ENCODE measurements at regions not wholly inside any gene's neighbourhood (a gene's known extent, or its start where the extent isn't known, plus 50 kb on each side); places are given as distances from the start of the nearest gene placed in this dataset.

- WGBS, 2 donors: 75 to 76% methylated on average over 6 of the region's 6 CpGs
- DNase-seq: no peak
- no peak for TF ChIP-seq CTCF (IDR thresholded peaks at IDR 0.05)
- TF ChIP-seq POLR2A (IDR thresholded peaks at IDR 0.05): no peak
- H3K4me1 ChIP-seq: no peaks in the 10 kb centered on the region
- H3K27me3 ChIP-seq: no peaks in the 10 kb centered on the region
- H3K36me3 ChIP-seq (ENCODE audit: low read depth, missing control alignments): no peaks in the 10 kb centered on the region
- H3K9me3 ChIP-seq: no peaks in the 10 kb centered on the region
- H3K27ac ChIP-seq: no peak overlapping the region
- intact Hi-C loops (cut with DNase I; ENCODE audit: low total_unique reads): no loop called here
- no peak overlapping the region for H3K4me3 ChIP-seq
These were observed 197.2 kb upstream of the ANO3 start for GRCh38 chr11:26134481-26135355.

DNA sequence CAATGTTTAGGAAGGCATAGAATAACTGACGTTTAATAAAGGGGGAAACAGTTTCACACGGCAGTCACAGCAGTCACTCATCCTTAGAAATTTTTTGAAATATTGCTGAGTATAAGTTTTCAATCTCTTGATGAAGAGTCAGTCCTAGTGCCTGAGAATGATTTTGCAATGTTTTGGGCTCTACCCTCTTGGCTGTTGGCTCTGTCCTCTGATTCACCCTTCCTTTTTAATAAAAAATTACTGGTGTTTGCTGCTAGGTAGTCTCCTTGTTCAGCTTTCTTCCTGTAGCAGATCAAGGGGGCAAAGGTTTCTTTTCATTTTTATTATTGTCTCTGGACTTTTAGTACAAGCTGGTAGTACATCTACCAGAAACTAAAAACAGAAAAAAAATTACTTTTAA lies 194.3 kb upstream of the ANO3 start:
- no peaks in the 10 kb centered on the region for H3K9me3 ChIP-seq
- whole genome bisulfite sequencing, 2 donors: 82 to 93% methylated on average over 2 of the region's 2 CpGs
- no peak overlapping the region for H3K27ac ChIP-seq
- DNase-seq: no peak
- no peaks in the 10 kb centered on the region for H3K36me3 ChIP-seq (ENCODE audit: low read depth, missing control alignments)
- intact Hi-C loops (cut with DNase I; ENCODE audit: low total_unique reads): no loop called here
- TF ChIP-seq CTCF (IDR thresholded peaks at IDR 0.05) (no peak), POLR2A (IDR thresholded peaks at IDR 0.05) (no peak)
- H3K27me3 ChIP-seq: no peaks in the 10 kb centered on the region
- H3K4me3 ChIP-seq: no peak overlapping the region
- H3K4me1 ChIP-seq: no peaks in the 10 kb centered on the region

DNA sequence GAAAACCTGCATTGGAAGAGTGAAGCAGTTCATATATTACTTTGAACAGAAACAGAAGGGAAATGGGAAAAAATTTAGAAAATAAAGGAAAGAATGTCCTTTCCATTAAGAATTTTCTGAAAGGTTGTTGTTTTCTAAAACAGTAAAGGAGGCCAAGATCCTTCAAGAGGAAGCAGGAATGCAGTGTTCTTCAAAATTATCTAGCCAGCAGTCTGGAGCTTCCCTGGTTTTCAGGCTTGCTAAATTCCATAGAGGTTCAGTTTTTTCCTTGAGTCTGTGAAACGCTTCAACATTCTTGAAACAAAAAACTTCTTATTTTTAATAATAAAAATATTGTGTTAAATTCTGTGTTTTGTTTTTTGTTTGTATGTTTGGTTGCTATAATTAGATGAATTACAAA lies 189.0 kb upstream of the ANO3 start:
- Histone ChIP-seq H3K9me3 (no peaks in the 10 kb centered on the region), H3K4me1 (no peaks in the 10 kb centered on the region), H3K27ac (no peak overlapping the region), H3K36me3 (ENCODE audit: low read depth, missing control alignments) (no peaks in the 10 kb centered on the region), H3K4me3 (no peak overlapping the region), H3K27me3 (no peaks in the 10 kb centered on the region)
- WGBS, 2 donors: 29 to 30% methylated on average over 1 of the region's 1 CpG
- intact Hi-C loops (cut with DNase I; ENCODE audit: low total_unique reads): no loop called here
- TF ChIP-seq CTCF (IDR thresholded peaks at IDR 0.05) (no peak), POLR2A (IDR thresholded peaks at IDR 0.05) (no peak)
- no peak for DNase-seq

- Histone ChIP-seq H3K36me3 (ENCODE audit: low read depth, missing control alignments) (no peaks in the 10 kb centered on the region), H3K27me3 (no peaks in the 10 kb centered on the region), H3K27ac (no peak overlapping the region), H3K4me1 (no peaks in the 10 kb centered on the region), H3K9me3 (no peaks in the 10 kb centered on the region), H3K4me3 (no peak overlapping the region)
- TF ChIP-seq CTCF (IDR thresholded peaks at IDR 0.05) (no peak), POLR2A (IDR thresholded peaks at IDR 0.05) (no peak)
- no peak for DNase-seq
- intact Hi-C loops (cut with DNase I; ENCODE audit: low total_unique reads): no loop called here
These were observed 188.2 kb upstream of the ANO3 start for GRCh38 chr11:26143566-26144290.
